Activated CD4-positive, alpha-beta T cell treated with anti-CD3 and anti-CD28 coated beads, Interleukin-2, amount 50 U/mL, for 1 hour (primary cell): ENCODE measurements at regions not wholly inside any gene's neighbourhood (a gene's known extent, or its start where the extent isn't known, plus 50 kb on each side); places are given as distances from the start of the nearest gene placed in this dataset.

Experiments
- DNase-seq: peaks from one replicate; pipeline ENCODE4 v3.0.0-alpha.2; 2020

DNA sequence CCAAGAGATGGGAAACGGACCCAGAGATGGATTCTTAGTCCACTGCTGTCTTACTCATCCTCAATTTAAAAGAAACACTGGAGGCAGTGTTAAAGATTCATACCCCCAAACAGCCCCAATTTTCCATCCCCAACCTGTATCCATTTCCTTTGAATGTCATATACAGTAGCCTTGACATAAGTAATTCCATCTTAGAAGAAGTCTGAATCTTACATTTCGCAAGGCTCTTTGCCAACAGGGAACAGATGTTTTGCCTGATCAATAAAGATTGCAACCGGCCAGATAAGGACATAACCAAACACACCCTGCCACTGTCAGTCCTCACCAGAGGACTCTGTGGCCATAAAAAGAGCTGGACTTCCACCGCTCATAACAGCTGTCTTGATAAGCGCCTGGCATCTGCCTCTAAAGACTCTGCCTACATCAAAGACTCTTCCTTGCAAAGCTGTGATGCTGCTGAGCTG, 59.0 kb upstream of the MED9 start:
- no peak for DNase-seq

DNA sequence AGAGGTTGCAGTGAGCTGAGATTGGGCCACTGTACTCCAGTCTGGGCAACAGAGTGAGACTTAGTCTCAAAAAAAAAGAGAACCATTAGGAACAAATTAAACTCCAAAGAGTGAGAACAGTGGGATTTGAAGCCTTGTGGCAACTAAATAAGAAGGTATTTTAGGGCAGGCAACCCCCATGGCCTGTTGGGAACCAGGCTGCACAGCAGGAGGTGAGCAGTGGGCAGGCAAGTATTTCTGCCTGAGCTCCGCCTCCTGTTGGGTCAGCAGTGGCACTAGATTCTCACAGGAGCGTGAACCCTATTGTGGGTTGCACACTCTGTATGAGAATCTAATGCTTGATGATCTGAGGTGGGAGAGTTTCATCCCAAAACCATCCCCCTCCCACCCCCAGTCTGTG, 57.6 kb upstream of the MED9 start:
- DNase-seq, result no peak

DNA sequence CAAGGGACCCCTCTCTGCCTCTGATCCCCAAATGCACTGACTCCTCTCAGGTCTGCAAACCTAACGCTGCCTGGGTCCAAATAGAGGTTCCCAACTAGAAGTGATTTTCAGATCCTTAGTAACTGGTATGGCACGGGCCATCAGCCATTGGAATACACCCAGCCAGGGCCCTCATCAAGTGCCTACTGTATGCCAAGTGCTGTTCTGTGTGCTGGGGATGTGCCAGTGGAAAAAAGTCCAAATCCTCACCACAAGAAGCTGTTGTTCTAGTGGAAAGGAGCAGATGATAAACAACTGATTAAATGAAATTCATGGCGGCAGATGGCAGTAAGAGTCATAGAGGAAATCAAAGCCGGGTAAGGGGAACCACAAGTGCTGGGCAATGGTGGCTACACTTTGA, 57.2 kb upstream of the MED9 start:
- DNase-seq, result no peak

DNA sequence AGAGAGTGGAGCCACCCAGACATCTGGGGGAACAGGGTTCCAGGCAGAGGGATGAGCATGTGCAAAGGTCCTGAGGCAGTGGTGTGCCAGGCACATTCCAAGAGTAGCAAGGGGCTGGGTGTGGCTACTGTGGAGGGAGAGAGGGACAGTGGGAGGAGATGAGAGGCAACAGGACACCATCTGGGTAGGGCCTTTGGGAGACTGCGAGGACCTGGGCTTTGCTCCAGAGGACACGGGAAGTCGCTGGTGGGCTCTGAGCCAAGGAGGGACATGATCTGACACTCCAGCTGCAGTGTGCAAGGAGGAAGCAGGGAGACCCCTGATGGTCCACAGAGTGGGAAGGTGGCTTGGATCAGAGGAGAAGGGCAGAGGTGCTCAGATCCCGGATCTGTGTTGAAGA, 56.7 kb upstream of the MED9 start:
- DNase-seq, result no peak

DNA sequence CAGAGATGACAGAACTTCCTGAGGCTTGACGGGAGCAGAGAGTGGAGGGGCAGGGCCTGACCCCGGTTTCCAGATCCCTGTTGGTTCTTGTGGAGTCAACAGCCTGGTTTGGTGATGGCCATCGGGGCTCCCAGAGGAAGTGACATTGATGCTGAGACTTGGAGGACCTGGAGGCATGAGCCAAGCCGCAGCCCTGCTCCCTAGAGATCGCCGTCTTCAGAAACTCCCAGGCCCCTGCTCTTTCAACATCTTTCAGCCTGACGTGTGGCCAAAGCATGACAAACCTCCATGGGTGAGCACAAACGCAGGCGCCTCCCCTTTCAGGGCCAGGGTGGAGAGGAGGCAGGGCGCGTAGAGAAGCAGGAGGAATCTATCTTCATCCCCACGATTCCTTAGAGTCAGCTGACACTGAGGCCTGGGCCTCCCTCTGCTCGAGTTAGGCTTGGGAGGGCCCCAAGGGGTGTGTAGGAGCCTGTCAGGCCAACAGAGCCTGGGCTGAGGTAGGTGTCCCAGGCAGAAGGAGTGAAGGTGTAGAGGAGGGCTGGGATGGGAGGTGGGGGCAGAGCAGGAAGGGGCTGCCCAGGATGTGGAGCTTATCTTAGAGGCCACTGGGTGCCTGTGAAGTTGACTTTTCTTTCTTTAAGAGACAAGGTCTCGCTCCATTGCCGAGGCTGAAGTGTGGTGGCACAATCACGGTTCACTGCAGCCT, 56.1 kb upstream of the MED9 start:
- DNase-seq, result no peak

DNA sequence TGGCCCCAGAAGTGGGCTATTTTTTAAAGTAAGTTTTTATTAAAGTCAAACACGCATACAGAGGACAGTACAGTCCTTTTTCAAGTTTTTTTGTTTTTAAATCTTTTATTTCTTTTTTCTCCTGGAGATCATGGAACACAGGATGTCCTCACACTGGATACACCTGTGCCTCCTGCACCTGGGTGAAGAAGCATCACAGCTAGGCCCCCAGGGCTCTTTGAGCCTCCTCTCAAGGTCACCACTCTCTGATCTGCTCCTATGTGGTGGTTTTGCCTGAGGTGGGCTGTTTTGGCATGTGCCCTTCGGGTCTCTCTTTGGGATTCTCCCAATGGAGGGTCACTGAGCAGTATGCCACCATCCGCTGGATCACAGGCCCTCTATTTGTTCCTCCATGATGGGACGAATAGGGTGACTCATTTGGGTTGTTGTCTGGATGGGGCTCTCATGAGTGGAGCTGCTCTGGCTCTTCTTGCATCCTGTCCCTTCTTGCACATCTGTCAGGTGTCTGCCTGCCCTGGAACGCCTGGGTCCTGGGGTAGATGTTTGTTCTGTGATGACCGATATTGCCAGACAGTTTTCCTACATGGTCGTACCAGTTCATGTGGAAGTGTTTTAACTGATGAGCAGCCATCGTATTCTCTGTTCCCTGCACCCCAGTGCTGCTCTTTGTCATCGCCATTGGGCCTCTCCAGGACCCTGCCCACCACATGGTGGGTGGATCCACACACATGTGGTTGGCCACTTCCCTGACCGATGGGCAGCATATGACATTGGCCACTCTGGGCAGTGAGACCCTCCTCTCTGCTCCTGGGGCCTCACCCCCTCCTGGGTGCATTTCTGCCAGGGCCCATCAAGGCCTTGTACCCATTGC, 55.2 kb upstream of the MED9 start:
- DNase-seq, result no peak

DNA sequence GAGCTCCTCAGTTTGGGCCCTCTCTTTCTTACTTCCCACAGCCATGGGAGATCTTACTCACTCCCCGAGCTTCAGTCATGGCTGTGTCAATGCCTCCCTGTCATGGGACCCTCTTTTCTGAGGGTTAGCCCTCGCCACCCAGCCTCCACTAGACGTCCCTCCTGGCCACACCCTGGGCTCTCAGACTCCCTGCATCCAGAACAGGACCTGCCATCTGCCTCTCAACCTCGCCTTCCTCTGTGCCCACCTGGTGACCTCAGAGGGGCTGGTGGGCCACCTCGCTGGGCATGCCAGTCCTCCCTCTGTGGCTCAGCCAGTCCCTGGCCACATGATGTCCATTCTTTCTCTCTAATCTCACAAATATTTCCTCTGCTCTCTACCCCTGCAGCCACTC, 54.6 kb upstream of the MED9 start:
- DNase-seq, result no peak

DNA sequence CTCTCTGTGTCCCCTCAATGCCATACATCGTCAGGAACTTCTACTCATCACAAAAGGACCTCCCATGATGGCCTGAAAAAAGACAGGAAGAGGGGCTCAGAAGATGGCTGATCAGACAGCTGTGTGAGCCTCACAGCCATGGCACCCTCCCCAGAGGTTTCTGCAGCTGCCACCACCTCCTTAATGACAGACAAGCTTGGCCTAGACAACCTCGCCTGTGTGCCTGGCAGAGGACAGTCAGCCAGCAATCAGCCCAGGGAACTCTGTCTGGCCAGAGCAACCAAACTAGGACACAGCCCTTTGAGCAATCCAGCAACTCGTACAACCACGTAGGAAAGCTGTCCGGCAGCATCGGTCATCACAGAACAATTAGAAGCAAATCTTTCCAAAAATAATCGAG, 54.2 kb upstream of the MED9 start:
- no peak for DNase-seq

DNA sequence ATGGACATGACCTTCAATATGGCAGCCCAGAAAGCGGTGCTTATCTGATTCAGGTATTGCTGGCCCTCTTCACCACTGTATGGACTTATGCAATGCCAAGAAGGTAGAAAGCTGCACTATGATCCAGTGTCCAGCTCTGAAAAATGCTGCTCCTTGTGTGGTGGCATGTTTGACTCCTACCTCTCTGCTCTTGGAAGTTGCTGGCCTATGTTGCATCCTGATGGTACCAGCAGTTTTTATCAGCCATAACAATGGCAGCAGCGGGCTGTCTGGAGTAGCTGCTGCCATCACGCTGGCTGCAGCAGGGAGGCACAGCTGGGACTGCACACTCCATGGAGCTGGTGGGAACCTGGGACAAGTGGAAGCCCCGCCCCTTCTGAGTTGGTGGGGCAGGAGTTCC, 53.1 kb upstream of the MED9 start:
- no peak for DNase-seq

DNA sequence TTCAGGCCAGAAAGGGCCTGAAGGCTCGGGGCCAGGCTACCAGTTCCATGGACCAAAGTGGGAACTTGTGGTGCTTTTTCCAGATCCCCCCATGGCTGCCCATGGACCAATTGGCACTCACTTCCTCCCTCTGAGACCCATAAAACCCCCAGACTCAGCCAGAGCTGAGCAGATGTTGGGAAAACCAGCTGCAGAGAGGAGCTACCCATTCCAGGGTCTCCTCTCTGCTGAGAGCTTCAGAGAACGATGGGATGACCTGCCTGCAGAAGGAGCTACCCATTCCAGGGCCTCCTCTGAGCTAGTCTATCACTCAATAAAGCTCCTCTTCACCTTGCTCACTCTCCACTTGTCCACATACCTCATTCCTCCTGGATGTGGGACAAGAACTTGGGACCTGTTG, 52.2 kb upstream of the MED9 start:
- no peak for DNase-seq

DNA sequence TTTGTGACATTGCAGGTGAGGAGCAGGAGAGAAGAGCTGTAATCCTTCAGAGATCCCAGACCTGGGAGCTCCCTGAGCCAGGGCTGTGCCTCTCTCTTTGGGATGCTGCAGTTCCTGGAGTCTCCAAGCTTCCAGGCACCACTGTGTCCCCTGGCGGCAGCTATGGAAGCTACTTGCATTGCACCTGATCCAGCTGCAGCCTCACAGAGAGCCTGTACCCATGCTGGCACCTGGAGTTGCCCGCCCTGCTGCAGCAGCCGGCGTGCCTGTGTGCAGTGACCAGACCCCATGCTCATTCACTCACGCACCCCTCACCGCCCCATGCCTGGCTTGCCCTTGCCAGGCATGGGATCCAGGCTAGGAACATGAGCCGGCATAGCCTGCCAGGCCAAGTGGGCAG, 51.8 kb upstream of the MED9 start:
- no peak for DNase-seq

DNA sequence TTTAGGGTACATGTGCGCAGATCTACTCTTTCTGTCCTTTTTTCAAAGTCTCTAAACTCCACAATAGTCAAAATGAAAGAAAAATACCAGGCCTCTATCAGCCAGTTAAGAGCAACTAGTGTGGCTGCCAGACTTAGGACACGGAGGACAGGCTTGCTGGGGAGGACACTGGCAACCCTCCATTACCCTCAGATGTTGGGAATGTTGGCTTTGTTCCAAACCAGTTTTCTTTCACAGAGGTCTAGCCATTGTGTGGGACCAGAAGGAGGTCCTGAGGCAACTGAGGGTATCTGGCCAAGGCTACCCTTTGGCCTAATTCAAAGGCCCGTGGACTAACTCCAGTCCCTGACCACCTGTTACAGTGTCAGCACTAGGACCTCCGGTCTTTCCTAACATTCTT, 51.2 kb upstream of the MED9 start:
- no peak for DNase-seq

DNA sequence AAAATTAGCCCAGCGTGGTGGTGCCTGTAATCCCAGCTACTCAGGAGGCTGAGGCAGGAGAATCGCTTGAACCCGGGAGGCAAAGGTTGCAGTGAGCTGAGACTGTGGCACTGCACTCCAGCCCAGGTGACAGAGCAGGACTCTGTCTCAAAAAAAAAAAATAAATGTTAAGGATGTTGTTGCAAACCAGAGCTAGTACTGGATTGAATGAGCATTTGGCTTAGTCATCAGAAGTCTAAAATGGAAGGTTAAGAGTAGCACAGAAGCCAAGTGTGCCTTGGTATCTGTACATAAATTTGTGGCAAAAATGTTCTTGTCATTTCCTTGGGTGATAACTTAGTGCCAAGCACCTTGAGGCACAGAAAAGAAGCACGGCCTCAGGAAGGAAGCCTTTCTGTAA, 50.6 kb upstream of the MED9 start:
- no peak for DNase-seq
